GM12878 (cell line): ENCODE measurements at regions not wholly inside any gene's neighbourhood (a gene's known extent, or its start where the extent isn't known, plus 50 kb on each side); places are given as distances from the start of the nearest gene placed in this dataset.

Experiments used
- ATAC-seq: fragments of 200-7000 bp; cut with Tn5 transposase; 3 replicates; pipeline ENCODE4 v1.9.1; 2020; ENCODE audit warnings: mild to moderate bottlenecking, moderate library complexity
- BruUV-seq: library from RNA; stranded (reverse); fragments of 400-500 nt; replicated peaks from 2 replicates; lab custom pipeline; 2021; lab: Mats Ljungman, UMichigan
- CTCF ChIA-PET: fragments of 300-600 bp; sonication (Branson Sonifier 250); formaldehyde crosslinking; extraction: SDS; loops from one replicate; lab custom pipeline; 2021; ENCODE audit warnings: inconsistent platforms; lab: Yijun Ruan, JAX
- POLR2A ChIA-PET: fragments of 350-600 bp; formaldehyde crosslinking; extraction: SDS; loops from one replicate; lab custom pipeline; 2021; ENCODE audit warnings: inconsistent platforms; lab: Charles Lee
- RAD21 ChIA-PET: fragments of 300-600 bp; sonication (Branson Sonifier 250); formaldehyde crosslinking; loops from one replicate; lab custom pipeline; 2023; ENCODE audit warnings: antibody characterized with exemption; ENCODE audit not compliant: unreplicated experiment; lab: Charles Lee
- SMC1A ChIA-PET: fragments of 300-600 bp; sonication (Branson Sonifier 250); formaldehyde crosslinking; loops from one replicate; lab custom pipeline; 2023; ENCODE audit not compliant: unreplicated experiment, uncharacterized antibody; lab: Charles Lee
- DNase-seq: peaks from one replicate; pipeline ENCODE4 v3.0.0-alpha.2; 2011; ENCODE audit warnings: low read depth, low spot score
- FAIRE-seq: peaks from 3 replicates; lab custom pipeline; 2011; peaks lifted over from hg19 to GRCh38; lab: Jason Lieb, UNC
- H2AFZ ChIP-seq: 2 replicates; pipeline ENCODE4 v1.6.0; 2011; ENCODE audit warnings: low read depth, low read length, control low read depth; ENCODE audit not compliant: control insufficient read depth
- H3K27ac ChIP-seq: 2 replicates; pipeline ENCODE4 v1.5.1; 2011; ENCODE audit warnings: control low read depth; ENCODE audit not compliant: control insufficient read depth, insufficient read depth
- H3K27me3 ChIP-seq, 2 experiments: replicated peaks in 1 of 2; 2 replicates each; pipeline versions ENCODE4 v1.6.0 to v1.6.1; 2011; ENCODE audit warnings: low read length in 1 of 2; ENCODE audit not compliant: control insufficient read depth in 2 of 2, insufficient read depth in 2 of 2
- H3K36me3 ChIP-seq, 2 experiments: 2 replicates each; pipeline ENCODE4 v1.5.1; 2011; ENCODE audit warnings: low read length in 1 of 2; ENCODE audit not compliant: control insufficient read depth in 2 of 2, insufficient read depth in 2 of 2
- H3K4me1 ChIP-seq: 2 replicates; pipeline ENCODE4 v1.6.1; 2011; ENCODE audit warnings: mild to moderate bottlenecking, low read length, moderate library complexity, mixed read lengths; ENCODE audit not compliant: control insufficient read depth, insufficient read depth
- H3K4me2 ChIP-seq: 2 replicates; pipeline ENCODE4 v1.6.0; 2011; ENCODE audit warnings: control low read depth; ENCODE audit not compliant: control insufficient read depth, insufficient read depth
- H3K4me3 ChIP-seq: fragments of 200-600 bp; sonication (generic); 2 replicates; pipeline ENCODE4 v1.5.1; 2016
- H3K79me2 ChIP-seq: 2 replicates; pipeline ENCODE4 v1.6.0; 2011; ENCODE audit warnings: low read length; ENCODE audit not compliant: control insufficient read depth, insufficient read depth
- H3K9ac ChIP-seq: 2 replicates; pipeline ENCODE4 v1.8.0; 2011; ENCODE audit warnings: low read length, control low read depth, mixed read lengths; ENCODE audit not compliant: control insufficient read depth, insufficient read depth
- H3K9me3 ChIP-seq: replicated peaks from 3 replicates; pipeline ENCODE4 v1.5.1; 2011; ENCODE audit warnings: mild to moderate bottlenecking, low read length; ENCODE audit not compliant: control insufficient read depth, insufficient read depth
- H4K20me1 ChIP-seq: 2 replicates; pipeline ENCODE4 v1.6.0; 2011; ENCODE audit not compliant: control insufficient read depth, insufficient read depth
- BACH1 ChIP-seq: fragments of 450-650 bp; IDR thresholded peaks from 2 replicates; pipeline ENCODE4 v1.6.1; 2017; ENCODE audit warnings: mild to moderate bottlenecking, borderline replicate concordance
- BCL3 ChIP-seq: IDR thresholded peaks from 2 replicates; pipeline ENCODE4 v1.6.1; 2011; ENCODE audit warnings: borderline replicate concordance, low read depth, mild to moderate bottlenecking, moderate library complexity, low read length; ENCODE audit not compliant: insufficient read depth, poor library complexity, severe bottlenecking
- CREB1 ChIP-seq: IDR thresholded peaks from 2 replicates; pipeline ENCODE4 v1.6.1; 2012; ENCODE audit warnings: low read depth, mild to moderate bottlenecking, inconsistent platforms
- CREM ChIP-seq: IDR thresholded peaks from 2 replicates; pipeline ENCODE4 v1.6.1; 2014; ENCODE audit warnings: antibody characterized with exemption, low read depth
- FOXK2 ChIP-seq: fragments of 450-650 bp; IDR thresholded peaks from 2 replicates; pipeline ENCODE4 v1.6.1; 2017; ENCODE audit warnings: mild to moderate bottlenecking, moderate library complexity
- MYC ChIP-seq: IDR thresholded peaks from 2 replicates; pipeline ENCODE4 v1.6.1; 2011; ENCODE audit warnings: mild to moderate bottlenecking, low read length, moderate library complexity, inconsistent platforms; ENCODE audit not compliant: insufficient read depth, insufficient replicate concordance, insufficient read length, severe bottlenecking
- NBN ChIP-seq: fragments of 450-650 bp; IDR thresholded peaks from 2 replicates; pipeline ENCODE4 v1.6.1; 2016
- PAX5 ChIP-seq: IDR thresholded peaks from 2 replicates; pipeline ENCODE4 v1.6.1; 2011; ENCODE audit warnings: low read depth, low read length, borderline replicate concordance
- PML ChIP-seq: IDR thresholded peaks from 2 replicates; pipeline ENCODE4 v1.6.1; 2012; ENCODE audit warnings: low read length, inconsistent platforms
- RCOR1 ChIP-seq: conservative IDR thresholded peaks from 2 replicates; pipeline ENCODE4 v1.6.1; 2012; ENCODE audit warnings: low read depth, low read length, improper control_type of control experiment
- SREBF1 ChIP-seq: IDR thresholded peaks from 2 replicates; pipeline ENCODE4 v1.6.1; 2012; ENCODE audit warnings: mild to moderate bottlenecking, low read length
- STAT3 ChIP-seq: IDR thresholded peaks from 2 replicates; pipeline ENCODE4 v1.6.1; 2011; ENCODE audit warnings: low read depth, low read length, improper control_type of control experiment
- SUPT20H ChIP-seq: IDR thresholded peaks from 2 replicates; pipeline ENCODE4 v1.6.1; 2011; ENCODE audit warnings: low read depth, mild to moderate bottlenecking, low read length, moderate library complexity, borderline replicate concordance; ENCODE audit not compliant: control insufficient read depth
- TARDBP ChIP-seq: IDR thresholded peaks from 2 replicates; pipeline ENCODE4 v1.6.1; 2016; ENCODE audit warnings: borderline replicate concordance
- TBL1XR1 ChIP-seq: IDR thresholded peaks from 2 replicates; pipeline ENCODE4 v1.6.1; 2012; ENCODE audit warnings: low read depth, low read length, improper control_type of control experiment
- USF2 ChIP-seq: IDR thresholded peaks from 2 replicates; pipeline ENCODE4 v1.6.1; 2011; ENCODE audit warnings: low read depth, low read length, improper control_type of control experiment, borderline replicate concordance
- WRNIP1 ChIP-seq: IDR thresholded peaks from 2 replicates; pipeline ENCODE4 v1.6.1; 2011; ENCODE audit warnings: low read depth, low read length, improper control_type of control experiment, borderline replicate concordance
- WGBS: methylation state at CpG from one replicate; pipeline ENCODE4 v1.1.6; 2016; ENCODE audit warnings: low lambda C conversion rate; ENCODE audit not compliant: insufficient replicate concordance, insufficient coverage; ENCODE audit errors: missing lambda C conversion rate; 5-methylcytosine and 5-hydroxymethylcytosine counted together
- in situ Hi-C: fragments of 300-500 bp; cut with MboI; formaldehyde crosslinking; loops from 9 replicates; pipeline ENCODE4 v1.14.3; 2018; ENCODE audit warnings: mixed read lengths
- intact Hi-C: fragments of 100-400 bp; cut with micrococcal nuclease; formaldehyde crosslinking; loops from one replicate; pipeline ENCODE4 v1.14.2; 2022; ENCODE audit not compliant: unreplicated experiment

GRCh38 chr3:64382153-64382552 lies 156.9 kb upstream of the PRICKLE2 start:
- no peaks in the 10 kb centered on the region for H3K4me1 ChIP-seq
- H3K27me3 ChIP-seq: no peaks in the 10 kb centered on the region
- H3K27ac ChIP-seq: no peak overlapping the region
- no peak for FAIRE-seq
- no TSS peak for BruUV-seq
- H3K9ac ChIP-seq: no peak overlapping the region
- TF ChIP-seq BACH1 (no peak), PAX5 (no peak), WRNIP1 (no peak), CREM (no peak)
- POLR2A ChIA-PET: interaction anchor here (1.1 kb wide), 1 partner anchor 13 kb away, joined by 4 read pairs; no protein-coding TSS in a partner anchor
- H3K79me2 ChIP-seq: no peaks in the 10 kb centered on the region
- in situ Hi-C loops (no loop called here), intact Hi-C loops (no loop called here)
- SMC1A ChIA-PET: interaction anchor here (0.9 to 4.0 kb wide), 11 partner anchors 10 to 120 kb away, joined by 3 to 19 read pairs (median 4); no protein-coding TSS in a partner anchor
- no peaks in the 10 kb centered on the region for H3K9me3 ChIP-seq
- H3K4me2 ChIP-seq: no peak overlapping the region
- DNase-seq: no peak
- H2AFZ ChIP-seq: no peak overlapping the region
- CTCF ChIA-PET: interaction anchor here (1.6 kb wide), 2 partner anchors 9 to 102 kb away, joined by 4 read pairs; no protein-coding TSS in a partner anchor
- RAD21 ChIA-PET: interaction anchor here (0.9 kb wide), 1 partner anchor 10 kb away, joined by 4 read pairs; no protein-coding TSS in a partner anchor
- no peak overlapping the region for H3K4me3 ChIP-seq
- WGBS: 0% methylated on average over 2 of the region's 2 CpGs
- ATAC-seq: no peak
- H3K36me3 ChIP-seq: no peaks in the 10 kb centered on the region
- H4K20me1 ChIP-seq: no peaks in the 10 kb centered on the region

- WGBS: 8% methylated on average over 4 of the region's 4 CpGs
- SMC1A ChIA-PET: interaction anchor here (0.9 to 4.0 kb wide), 9 partner anchors 11 to 119 kb away, joined by 3 to 19 read pairs (median 3); no protein-coding TSS in a partner anchor
- TF ChIP-seq RCOR1 (no peak), MYC (no peak), NBN (no peak), TARDBP (no peak), BACH1 (no peak), STAT3 (no peak), SUPT20H (no peak), BCL3 (no peak), USF2 (no peak), FOXK2 (no peak), PAX5 (no peak), PML (no peak), TBL1XR1 (no peak), CREB1 (no peak), SREBF1 (no peak)
Measured at GRCh38 chr3:64381367-64381766, 156.1 kb upstream of the PRICKLE2 start.

More at GRCh38 chr3:64381367-64381766, 156.1 kb upstream of the PRICKLE2 start:
- no peaks in the 10 kb centered on the region for H3K79me2 ChIP-seq
- CTCF ChIA-PET: interaction anchor here (1.6 kb wide), 2 partner anchors 8 to 103 kb away, joined by 4 read pairs; no protein-coding TSS in a partner anchor
- no peaks in the 10 kb centered on the region for H4K20me1 ChIP-seq
- intact Hi-C loops (no loop called here), in situ Hi-C loops (no loop called here)
- RAD21 ChIA-PET: no interaction called here
- no peaks in the 10 kb centered on the region for H3K36me3 ChIP-seq
- no peak overlapping the region for H3K27ac ChIP-seq
- H3K9ac ChIP-seq: no peak overlapping the region
- no peak overlapping the region for H3K4me2 ChIP-seq
- H3K27me3 ChIP-seq: no peaks in the 10 kb centered on the region
- DNase-seq (no peak), FAIRE-seq (no peak), ATAC-seq (no peak)
- no TSS peak for BruUV-seq
- H3K9me3 ChIP-seq: no peaks in the 10 kb centered on the region
- H3K4me1 ChIP-seq: no peaks in the 10 kb centered on the region
- POLR2A ChIA-PET: interaction anchor here (1.1 kb wide), 1 partner anchor 14 kb away, joined by 4 read pairs; no protein-coding TSS in a partner anchor
- no peak overlapping the region for H3K4me3 ChIP-seq
- no peak overlapping the region for H2AFZ ChIP-seq
